ENCODE measurements at regions not wholly inside any gene's neighbourhood (a gene's known extent, or its start where the extent isn't known, plus 50 kb on each side); places are given as distances from the start of the nearest gene placed in this dataset.

DNA sequence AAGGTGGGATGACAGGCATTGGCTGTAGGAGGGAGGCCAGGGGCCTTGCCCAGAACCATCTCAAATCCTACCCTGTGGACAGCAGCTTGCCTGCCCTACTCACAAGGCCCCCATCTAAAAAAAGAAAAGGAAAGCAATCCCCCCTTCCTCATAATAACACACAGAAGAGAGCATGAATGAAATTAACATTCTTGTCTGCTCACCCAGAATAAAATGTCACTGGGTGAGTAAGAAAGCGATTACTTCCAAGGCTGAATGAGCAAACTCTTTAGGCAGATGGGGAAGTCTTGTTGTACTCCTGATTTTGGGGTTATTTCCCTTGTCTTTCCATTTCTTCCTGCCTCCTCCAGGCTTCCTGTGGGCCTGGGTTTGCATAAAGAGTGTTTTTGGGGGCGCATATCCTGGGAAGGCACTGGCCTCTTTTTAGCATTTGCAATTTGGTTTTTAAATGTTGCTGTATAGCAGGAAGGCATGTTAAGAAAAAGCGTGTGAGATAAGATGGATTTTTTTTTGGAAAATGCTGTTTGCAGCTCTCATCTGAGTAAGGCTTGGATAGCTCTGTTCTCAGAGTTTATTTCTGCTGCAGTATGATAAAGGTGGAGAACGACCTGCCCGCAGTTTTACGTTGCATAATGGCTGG is 248.3 kb upstream of the GATB start:
- TF ChIP-seq, protein P1, sequence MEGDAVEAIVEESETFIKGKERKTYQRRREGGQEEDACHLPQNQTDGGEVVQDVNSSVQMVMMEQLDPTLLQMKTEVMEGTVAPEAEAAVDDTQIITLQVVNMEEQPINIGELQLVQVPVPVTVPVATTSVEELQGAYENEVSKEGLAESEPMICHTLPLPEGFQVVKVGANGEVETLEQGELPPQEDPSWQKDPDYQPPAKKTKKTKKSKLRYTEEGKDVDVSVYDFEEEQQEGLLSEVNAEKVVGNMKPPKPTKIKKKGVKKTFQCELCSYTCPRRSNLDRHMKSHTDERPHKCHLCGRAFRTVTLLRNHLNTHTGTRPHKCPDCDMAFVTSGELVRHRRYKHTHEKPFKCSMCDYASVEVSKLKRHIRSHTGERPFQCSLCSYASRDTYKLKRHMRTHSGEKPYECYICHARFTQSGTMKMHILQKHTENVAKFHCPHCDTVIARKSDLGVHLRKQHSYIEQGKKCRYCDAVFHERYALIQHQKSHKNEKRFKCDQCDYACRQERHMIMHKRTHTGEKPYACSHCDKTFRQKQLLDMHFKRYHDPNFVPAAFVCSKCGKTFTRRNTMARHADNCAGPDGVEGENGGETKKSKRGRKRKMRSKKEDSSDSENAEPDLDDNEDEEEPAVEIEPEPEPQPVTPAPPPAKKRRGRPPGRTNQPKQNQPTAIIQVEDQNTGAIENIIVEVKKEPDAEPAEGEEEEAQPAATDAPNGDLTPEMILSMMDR (conservative IDR thresholded peaks at IDR 0.05; ENCODE audit: low read length): no peak
- no peak for TF ChIP-seq EZH2phosphoT487 (IDR thresholded peaks at IDR 0.05; ENCODE audit: borderline replicate concordance)

Data from Loucy (cell line).